ENCODE measurements at regions not wholly inside any gene's neighbourhood (a gene's known extent, or its start where the extent isn't known, plus 50 kb on each side); places are given as distances from the start of the nearest gene placed in this dataset.

DNA sequence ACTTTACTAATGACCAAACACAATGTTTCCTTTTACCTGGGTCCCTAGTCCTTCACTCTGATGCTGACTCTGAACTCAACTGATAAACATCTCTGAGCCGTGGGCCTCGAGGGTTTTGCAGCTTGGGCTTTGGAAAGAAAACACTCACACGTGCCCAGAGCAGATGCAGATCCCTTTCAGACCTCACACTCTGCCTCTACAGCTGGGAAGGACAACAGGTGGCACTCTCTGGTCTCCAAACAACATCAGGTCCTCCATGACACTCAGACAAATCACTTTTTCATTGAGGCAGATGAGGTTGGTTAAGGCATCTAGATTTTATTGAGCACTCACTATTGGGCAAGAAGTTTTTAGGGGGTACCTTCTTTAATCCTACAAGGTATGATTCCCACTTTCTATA lies 64.7 kb upstream of the NTRK3 start:
- H3K36me3 ChIP-seq (ENCODE audit: control insufficient read depth in 2 of 2, insufficient read depth in 2 of 2, low read length in 2 of 2), result no peaks in the 10 kb centered on the region
- no peaks in the 10 kb centered on the region for H3K9me3 ChIP-seq (ENCODE audit: control insufficient read depth in 2 of 2, low read length in 2 of 2)
- no peak overlapping the region for H3K9ac ChIP-seq (ENCODE audit: low read depth in 1 of 2, low read length in 2 of 2)
- no peak overlapping the region for H3K27ac ChIP-seq (ENCODE audit: low read depth in 2 of 2, low read length in 2 of 2)
- H3K27me3 ChIP-seq (ENCODE audit: control insufficient read depth in 2 of 2, insufficient read depth in 2 of 2, low read length in 2 of 2), result peaks cover 0 to 2% of the 10 kb centered on the region in 2 donors
- no peak overlapping the region for H3K4me3 ChIP-seq (ENCODE audit: low read length in 2 of 2)
- no peaks in the 10 kb centered on the region for H3K4me1 ChIP-seq (ENCODE audit: control insufficient read depth in 2 of 2, insufficient read depth in 2 of 2, low read length in 2 of 2)

DNA sequence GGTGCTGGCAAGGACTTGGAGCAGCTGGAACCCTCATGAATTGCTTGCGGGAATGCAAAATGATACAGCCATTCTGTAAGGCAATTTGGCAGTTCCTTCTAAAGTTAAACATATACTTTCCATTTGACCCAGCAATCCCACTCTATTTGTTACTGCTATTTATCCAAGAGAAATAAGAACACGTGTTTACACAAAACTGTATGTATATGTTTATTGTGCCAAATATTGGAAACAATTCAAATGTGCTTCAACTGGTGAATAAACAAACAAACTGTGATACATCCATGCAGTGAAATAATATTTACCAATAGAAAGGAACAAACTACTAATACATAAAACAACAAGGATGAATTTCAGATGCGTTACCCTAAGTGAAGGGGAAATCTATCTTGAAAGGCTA lies 60.0 kb upstream of the NTRK3 start:
- Histone ChIP-seq H3K4me1 (ENCODE audit: control insufficient read depth in 2 of 2, insufficient read depth in 2 of 2, low read length in 2 of 2) (no peaks in the 10 kb centered on the region), H3K36me3 (ENCODE audit: control insufficient read depth in 2 of 2, insufficient read depth in 2 of 2, low read length in 2 of 2) (no peaks in the 10 kb centered on the region), H3K27ac (ENCODE audit: low read depth in 2 of 2, low read length in 2 of 2) (no peak overlapping the region), H3K9me3 (ENCODE audit: control insufficient read depth in 2 of 2, low read length in 2 of 2) (no peaks in the 10 kb centered on the region), H3K4me3 (ENCODE audit: low read length in 2 of 2) (no peak overlapping the region), H3K27me3 (ENCODE audit: control insufficient read depth in 2 of 2, insufficient read depth in 2 of 2, low read length in 2 of 2) (peaks cover 0 to 2% of the 10 kb centered on the region in 2 donors), H3K9ac (ENCODE audit: low read depth in 1 of 2, low read length in 2 of 2) (no peak overlapping the region)

DNA sequence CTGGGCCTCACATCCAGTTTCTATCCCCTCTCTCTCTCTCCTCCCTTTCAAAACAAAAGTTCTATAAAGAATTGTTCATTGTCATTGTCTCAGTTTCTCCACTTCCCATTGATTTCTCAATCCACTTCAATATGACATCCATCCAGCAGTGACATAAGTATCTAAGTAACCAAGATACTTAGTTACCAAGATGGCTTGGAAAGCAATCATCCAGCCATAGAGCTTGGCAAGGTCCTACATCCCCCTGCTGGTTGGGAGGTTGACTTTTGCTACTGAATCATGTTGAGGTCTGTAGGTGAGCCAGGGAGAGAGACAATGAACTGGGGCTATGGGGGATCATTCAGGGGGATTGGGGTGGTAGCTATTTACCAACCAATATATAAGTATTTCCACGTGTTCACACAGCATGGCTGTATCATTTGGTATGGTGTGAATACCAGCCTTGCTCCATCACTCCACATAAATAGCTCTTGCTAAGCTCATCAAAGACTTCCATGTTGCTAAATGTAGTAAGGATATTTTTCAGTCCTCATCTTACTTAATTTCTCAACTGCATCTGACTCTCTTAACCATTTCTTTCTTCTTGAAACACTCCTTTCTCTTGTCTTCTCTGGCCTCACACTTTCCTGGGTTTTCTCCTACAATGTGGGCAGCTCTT lies 58.8 kb upstream of the NTRK3 start:
- Histone ChIP-seq H3K4me1 (ENCODE audit: control insufficient read depth in 2 of 2, insufficient read depth in 2 of 2, low read length in 2 of 2) (no peaks in the 10 kb centered on the region), H3K27me3 (ENCODE audit: control insufficient read depth in 2 of 2, insufficient read depth in 2 of 2, low read length in 2 of 2) (peaks cover 0 to 2% of the 10 kb centered on the region in 2 donors), H3K9ac (ENCODE audit: low read depth in 1 of 2, low read length in 2 of 2) (no peak overlapping the region), H3K27ac (ENCODE audit: low read depth in 2 of 2, low read length in 2 of 2) (no peak overlapping the region), H3K4me3 (ENCODE audit: low read length in 2 of 2) (no peak overlapping the region), H3K9me3 (ENCODE audit: control insufficient read depth in 2 of 2, low read length in 2 of 2) (no peaks in the 10 kb centered on the region), H3K36me3 (ENCODE audit: control insufficient read depth in 2 of 2, insufficient read depth in 2 of 2, low read length in 2 of 2) (no peaks in the 10 kb centered on the region)

DNA sequence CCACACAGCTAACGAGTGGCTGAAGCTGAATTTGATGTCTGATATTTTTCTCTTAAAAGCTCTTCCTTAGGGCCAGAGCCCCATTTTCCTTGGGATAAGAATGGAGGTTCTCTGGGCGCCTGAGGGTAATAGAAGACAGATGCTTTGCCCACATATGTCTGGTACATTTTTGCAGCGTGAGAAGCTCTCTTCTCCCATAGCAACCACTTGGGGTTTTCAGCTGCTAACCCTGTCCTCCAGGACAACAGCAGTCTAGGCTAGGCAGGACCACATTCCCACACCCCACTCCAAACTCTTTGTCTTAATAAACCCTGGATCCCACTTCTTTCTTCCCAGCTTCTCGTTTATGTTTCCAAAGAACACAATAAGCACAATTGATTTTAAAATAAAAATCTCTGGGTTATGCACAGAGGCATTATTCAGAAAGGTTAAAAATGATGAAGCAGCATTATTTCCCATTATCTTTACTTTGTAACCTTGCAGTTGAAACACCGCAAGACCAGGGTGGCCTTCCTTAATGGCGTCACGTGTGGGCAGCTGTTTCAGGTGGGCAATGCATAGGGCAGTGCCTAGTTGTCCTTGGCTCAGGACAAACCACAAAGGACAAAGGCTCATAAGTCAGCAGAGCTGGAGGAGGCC lies 56.5 kb upstream of the NTRK3 start:
- no peaks in the 10 kb centered on the region for H3K36me3 ChIP-seq (ENCODE audit: control insufficient read depth in 2 of 2, insufficient read depth in 2 of 2, low read length in 2 of 2)
- H3K27me3 ChIP-seq (ENCODE audit: control insufficient read depth in 2 of 2, insufficient read depth in 2 of 2, low read length in 2 of 2), result peaks cover 0 to 2% of the 10 kb centered on the region in 2 donors
- H3K9ac ChIP-seq (ENCODE audit: low read depth in 1 of 2, low read length in 2 of 2), result no peak overlapping the region
- no peak overlapping the region for H3K4me3 ChIP-seq (ENCODE audit: low read length in 2 of 2)
- no peak overlapping the region for H3K27ac ChIP-seq (ENCODE audit: low read depth in 2 of 2, low read length in 2 of 2)
- H3K9me3 ChIP-seq (ENCODE audit: control insufficient read depth in 2 of 2, low read length in 2 of 2), result no peaks in the 10 kb centered on the region
- H3K4me1 ChIP-seq (ENCODE audit: control insufficient read depth in 2 of 2, insufficient read depth in 2 of 2, low read length in 2 of 2), result no peaks in the 10 kb centered on the region

GRCh38 chr15:88309363-88309762 lies 52.8 kb upstream of the NTRK3 start:
- no peak overlapping the region for H3K4me3 ChIP-seq (ENCODE audit: low read length in 2 of 2)
- no peaks in the 10 kb centered on the region for H3K27me3 ChIP-seq (ENCODE audit: control insufficient read depth in 2 of 2, insufficient read depth in 2 of 2, low read length in 2 of 2)

DNA sequence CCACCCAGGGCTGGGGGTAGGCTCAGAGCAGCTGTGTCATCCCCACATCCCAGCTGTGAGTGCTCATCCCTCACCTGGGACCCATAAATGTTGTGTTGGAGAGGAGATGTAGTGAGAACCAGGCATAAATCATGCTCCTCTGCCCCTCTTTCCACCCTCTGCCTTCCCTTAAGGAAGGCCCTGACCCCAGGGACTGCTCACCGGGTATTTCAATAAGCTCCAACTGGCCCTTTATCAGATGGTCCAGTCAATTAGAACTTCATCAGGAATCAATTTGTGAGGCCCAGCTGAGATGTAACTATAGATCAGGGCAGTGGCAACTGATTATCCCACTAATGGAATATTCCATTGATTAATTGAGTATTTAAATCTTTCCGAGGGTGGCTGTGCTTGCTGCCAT lies 50.8 kb upstream of the NTRK3 start:
- H3K27me3 ChIP-seq (ENCODE audit: control insufficient read depth in 2 of 2, insufficient read depth in 2 of 2, low read length in 2 of 2), result no peaks in the 10 kb centered on the region
- H3K27ac ChIP-seq (ENCODE audit: low read depth in 2 of 2, low read length in 2 of 2), result no peak overlapping the region
- no peaks in the 10 kb centered on the region for H3K36me3 ChIP-seq (ENCODE audit: control insufficient read depth in 2 of 2, insufficient read depth in 2 of 2, low read length in 2 of 2)
- H3K9ac ChIP-seq (ENCODE audit: low read depth in 1 of 2, low read length in 2 of 2), result no peak overlapping the region
- no peaks in the 10 kb centered on the region for H3K9me3 ChIP-seq (ENCODE audit: control insufficient read depth in 2 of 2, low read length in 2 of 2)
- H3K4me1 ChIP-seq (ENCODE audit: control insufficient read depth in 2 of 2, insufficient read depth in 2 of 2, low read length in 2 of 2), result no peaks in the 10 kb centered on the region
- H3K4me3 ChIP-seq (ENCODE audit: low read length in 2 of 2), result no peak overlapping the region

More at GRCh38 chr15:88309363-88309762, 52.8 kb upstream of the NTRK3 start:
- Histone ChIP-seq H3K36me3 (ENCODE audit: control insufficient read depth in 2 of 2, insufficient read depth in 2 of 2, low read length in 2 of 2) (no peaks in the 10 kb centered on the region), H3K4me1 (ENCODE audit: control insufficient read depth in 2 of 2, insufficient read depth in 2 of 2, low read length in 2 of 2) (no peaks in the 10 kb centered on the region), H3K9ac (ENCODE audit: low read depth in 1 of 2, low read length in 2 of 2) (no peak overlapping the region), H3K9me3 (ENCODE audit: control insufficient read depth in 2 of 2, low read length in 2 of 2) (no peaks in the 10 kb centered on the region), H3K27ac (ENCODE audit: low read depth in 2 of 2, low read length in 2 of 2) (no peak overlapping the region)

All from mucosa of rectum (tissue), 2 donors.